ENCODE measurements at regions not wholly inside any gene's neighbourhood (a gene's known extent, or its start where the extent isn't known, plus 50 kb on each side); places are given as distances from the start of the nearest gene placed in this dataset.

DNA sequence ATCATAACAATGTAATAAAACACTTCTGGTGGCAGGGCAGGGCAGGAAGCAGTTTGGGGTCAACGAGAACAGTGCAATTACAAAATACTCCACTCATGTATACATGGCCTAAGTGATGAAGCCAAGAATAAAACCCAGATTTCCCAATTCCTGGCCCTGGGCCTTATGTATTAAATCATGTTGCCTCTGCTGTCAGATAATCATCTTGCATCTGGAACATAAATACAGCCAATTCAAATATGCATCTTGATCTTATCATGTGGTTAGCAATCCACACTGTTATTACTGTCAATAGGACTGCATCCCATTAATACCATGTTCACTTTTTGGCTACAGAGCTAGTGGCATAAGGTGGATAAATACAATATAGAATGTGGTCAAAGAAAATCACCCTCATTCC lies 186.5 kb upstream of the SLC25A13 start:
- TF ChIP-seq CSDC2 (CRISPR knock-in tag; IDR thresholded peaks at IDR 0.05) (no peak), ZFP30 (CRISPR knock-in tag; IDR thresholded peaks at IDR 0.05) (0 out of 2 replicates have a peak, but pooled peaks have one; percentile 21), ISL1 (CRISPR knock-in tag; IDR thresholded peaks at IDR 0.05) (peak; percentile 93), RARB (CRISPR knock-in tag; IDR thresholded peaks at IDR 0.05) (no peak), ZC3H10 (CRISPR knock-in tag; IDR thresholded peaks at IDR 0.05) (no peak), ZNF565 (CRISPR knock-in tag; conservative IDR thresholded peaks at IDR 0.05; ENCODE audit: low read depth) (peak; percentile 73), ARNTL (CRISPR knock-in tag; IDR thresholded peaks at IDR 0.05; ENCODE audit: borderline replicate concordance, low read depth) (peak; percentile 70; the same call in 1 of the 2 replicates), ZNF8 (CRISPR knock-in tag; IDR thresholded peaks at IDR 0.05) (peak; percentile 76), BACH2 (CRISPR knock-in tag; IDR thresholded peaks at IDR 0.05; ENCODE audit: borderline replicate concordance) (0 out of 2 replicates have a peak, but pooled peaks have one; percentile 10), GLIS3 (CRISPR knock-in tag; IDR thresholded peaks at IDR 0.05) (peak; percentile 93; the same call in 1 of the 2 replicates), ZFP3 (CRISPR knock-in tag; IDR thresholded peaks at IDR 0.05) (0 out of 2 replicates have a peak, but pooled peaks have one; percentile 42)
- TF ChIP-seq, protein P1, sequence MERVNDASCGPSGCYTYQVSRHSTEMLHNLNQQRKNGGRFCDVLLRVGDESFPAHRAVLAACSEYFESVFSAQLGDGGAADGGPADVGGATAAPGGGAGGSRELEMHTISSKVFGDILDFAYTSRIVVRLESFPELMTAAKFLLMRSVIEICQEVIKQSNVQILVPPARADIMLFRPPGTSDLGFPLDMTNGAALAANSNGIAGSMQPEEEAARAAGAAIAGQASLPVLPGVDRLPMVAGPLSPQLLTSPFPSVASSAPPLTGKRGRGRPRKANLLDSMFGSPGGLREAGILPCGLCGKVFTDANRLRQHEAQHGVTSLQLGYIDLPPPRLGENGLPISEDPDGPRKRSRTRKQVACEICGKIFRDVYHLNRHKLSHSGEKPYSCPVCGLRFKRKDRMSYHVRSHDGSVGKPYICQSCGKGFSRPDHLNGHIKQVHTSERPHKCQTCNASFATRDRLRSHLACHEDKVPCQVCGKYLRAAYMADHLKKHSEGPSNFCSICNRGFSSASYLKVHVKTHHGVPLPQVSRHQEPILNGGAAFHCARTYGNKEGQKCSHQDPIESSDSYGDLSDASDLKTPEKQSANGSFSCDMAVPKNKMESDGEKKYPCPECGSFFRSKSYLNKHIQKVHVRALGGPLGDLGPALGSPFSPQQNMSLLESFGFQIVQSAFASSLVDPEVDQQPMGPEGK (CRISPR knock-in tag; IDR thresholded peaks at IDR 0.05; ENCODE audit: borderline replicate concordance) = peak; percentile 63; the same call in 1 of the 2 replicates
- TF ChIP-seq, protein P2, sequence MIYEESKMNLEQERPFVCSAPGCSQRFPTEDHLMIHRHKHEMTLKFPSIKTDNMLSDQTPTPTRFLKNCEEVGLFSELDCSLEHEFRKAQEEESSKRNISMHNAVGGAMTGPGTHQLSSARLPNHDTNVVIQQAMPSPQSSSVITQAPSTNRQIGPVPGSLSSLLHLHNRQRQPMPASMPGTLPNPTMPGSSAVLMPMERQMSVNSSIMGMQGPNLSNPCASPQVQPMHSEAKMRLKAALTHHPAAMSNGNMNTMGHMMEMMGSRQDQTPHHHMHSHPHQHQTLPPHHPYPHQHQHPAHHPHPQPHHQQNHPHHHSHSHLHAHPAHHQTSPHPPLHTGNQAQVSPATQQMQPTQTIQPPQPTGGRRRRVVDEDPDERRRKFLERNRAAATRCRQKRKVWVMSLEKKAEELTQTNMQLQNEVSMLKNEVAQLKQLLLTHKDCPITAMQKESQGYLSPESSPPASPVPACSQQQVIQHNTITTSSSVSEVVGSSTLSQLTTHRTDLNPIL (CRISPR knock-in tag; IDR thresholded peaks at IDR 0.05; ENCODE audit: low read depth) = peak; percentile 73; the same call in 1 of the 2 replicates
